IMR-90 (cell line): ENCODE measurements at regions not wholly inside any gene's neighbourhood (a gene's known extent, or its start where the extent isn't known, plus 50 kb on each side); places are given as distances from the start of the nearest gene placed in this dataset.

Experiments used
- ATAC-seq: fragments of 200-7000 bp; cut with Tn5 transposase; 2 replicates; pipeline ENCODE4 v1.9.1; 2020; ENCODE audit warnings: low read depth, mild to moderate bottlenecking, moderate library complexity
- BruUV-seq: library from RNA; stranded (reverse); fragments of 400-500 nt; replicated peaks from 2 replicates; lab custom pipeline; 2021; lab: Mats Ljungman, UMichigan
- CTCF ChIA-PET: fragments of 300-600 bp; formaldehyde crosslinking; extraction: SDS; loops from one replicate; lab custom pipeline; 2021; ENCODE audit warnings: antibody characterized with exemption; lab: Yijun Ruan, JAX
- POLR2A ChIA-PET: fragments of 300-600 bp; sonication (Branson Sonifier 250); formaldehyde crosslinking; loops from one replicate; lab custom pipeline; 2022; ENCODE audit warnings: antibody characterized with exemption; ENCODE audit not compliant: unreplicated experiment; lab: Charles Lee
- DNase-seq: peaks from one replicate; pipeline ENCODE4 v3.0.0; 2013
- H2AFZ ChIP-seq: replicated peaks from 2 replicates; pipeline ENCODE3; 2013; ENCODE audit warnings: low read length, mild to moderate bottlenecking; ENCODE audit not compliant: poor library complexity
- H2AK5ac ChIP-seq: 2 replicates; pipeline ENCODE4 v1.6.1; 2013; ENCODE audit warnings: low read depth, low read length, inconsistent platforms
- H2AK9ac ChIP-seq: replicated peaks from 2 replicates; pipeline ENCODE3; 2013; ENCODE audit warnings: mild to moderate bottlenecking, low read depth, low read length, moderate library complexity; ENCODE audit not compliant: poor library complexity
- H2BK120ac ChIP-seq: 2 replicates; pipeline ENCODE4 v1.6.1; 2013; ENCODE audit warnings: low read depth, low read length, inconsistent platforms
- H2BK15ac ChIP-seq: 3 replicates; pipeline ENCODE4 v1.6.1; 2013; ENCODE audit warnings: low read depth, low read length, inconsistent platforms
- H2BK20ac ChIP-seq: 2 replicates; pipeline ENCODE4 v1.6.1; 2013; ENCODE audit warnings: low read depth, mild to moderate bottlenecking, inconsistent platforms, low read length, moderate library complexity
- H2BK5ac ChIP-seq: 2 replicates; pipeline ENCODE4 v1.6.1; 2013; ENCODE audit warnings: mild to moderate bottlenecking, low read depth, low read length, inconsistent platforms; ENCODE audit not compliant: poor library complexity, severe bottlenecking
- H3K14ac ChIP-seq: replicated peaks from 2 replicates; pipeline ENCODE4 v1.6.1; 2013; ENCODE audit warnings: low read depth, low read length, inconsistent platforms
- H3K18ac ChIP-seq: 2 replicates; pipeline ENCODE4 v1.6.1; 2013; ENCODE audit warnings: low read depth, low read length, control low read depth
- H3K23ac ChIP-seq: 2 replicates; pipeline ENCODE4 v1.6.1; 2013; ENCODE audit warnings: low read depth, low read length, inconsistent platforms
- H3K27ac ChIP-seq: 2 replicates; pipeline ENCODE4 v1.5.1; 2013; ENCODE audit warnings: mild to moderate bottlenecking, control low read depth, low read length; ENCODE audit not compliant: insufficient read depth
- H3K27me3 ChIP-seq: 2 replicates; pipeline ENCODE4 v1.6.1; 2013; ENCODE audit warnings: low read length; ENCODE audit not compliant: control insufficient read depth, insufficient read depth
- H3K36me3 ChIP-seq: 2 replicates; pipeline ENCODE4 v1.6.1; 2013; ENCODE audit warnings: low read length, mixed read lengths; ENCODE audit not compliant: control insufficient read depth, insufficient read depth
- H3K4ac ChIP-seq: 2 replicates; pipeline ENCODE4 v1.6.1; 2013; ENCODE audit warnings: low read depth, low read length, inconsistent platforms
- H3K4me1 ChIP-seq: 2 replicates; pipeline ENCODE4 v1.6.1; 2013; ENCODE audit warnings: low read length, mixed read lengths; ENCODE audit not compliant: control insufficient read depth, insufficient read depth
- H3K4me2 ChIP-seq: 2 replicates; pipeline ENCODE4 v1.6.1; 2013; ENCODE audit warnings: low read depth, mild to moderate bottlenecking, control low read depth, low read length, moderate library complexity
- H3K4me3 ChIP-seq: 2 replicates; pipeline ENCODE4 v1.5.1; 2013; ENCODE audit warnings: low read depth, mild to moderate bottlenecking, control low read depth, low read length, moderate library complexity; ENCODE audit not compliant: insufficient read depth
- H3K56ac ChIP-seq: 2 replicates; pipeline ENCODE4 v1.6.1; 2013; ENCODE audit warnings: low read length, inconsistent platforms; ENCODE audit not compliant: insufficient read depth; ENCODE audit errors: extremely low read depth
- H3K79me1 ChIP-seq, 2 experiments: 2 replicates each; pipeline ENCODE4 v1.6.1; 2013; ENCODE audit warnings: low read length in 2 of 2, inconsistent platforms in 1 of 2, low read depth in 1 of 2
- H3K9ac ChIP-seq: 2 replicates; pipeline ENCODE4 v1.6.1; 2013; ENCODE audit warnings: low read depth, low read length, control low read depth
- H3K9me1 ChIP-seq: 2 replicates; pipeline ENCODE4 v1.6.1; 2013; ENCODE audit warnings: low read length, inconsistent platforms; ENCODE audit not compliant: insufficient read depth
- H3K9me3 ChIP-seq: 2 replicates; pipeline ENCODE4 v1.6.1; 2013; ENCODE audit warnings: low read length; ENCODE audit not compliant: control insufficient read depth, insufficient read depth
- H4K20me1 ChIP-seq: 2 replicates; pipeline ENCODE4 v1.6.1; 2013; ENCODE audit warnings: low read length, inconsistent platforms; ENCODE audit not compliant: insufficient read depth
- H4K5ac ChIP-seq: 2 replicates; pipeline ENCODE4 v1.6.1; 2013; ENCODE audit warnings: mild to moderate bottlenecking, low read depth, low read length, control low read depth
- H4K8ac ChIP-seq, 2 experiments: 2 replicates each; pipeline ENCODE4 v1.6.1; 2013; ENCODE audit warnings: low read depth in 2 of 2, low read length in 2 of 2, control low read depth in 1 of 2, inconsistent platforms in 1 of 2
- H4K91ac ChIP-seq: 2 replicates; pipeline ENCODE4 v1.6.1; 2013; ENCODE audit warnings: low read depth, low read length, inconsistent platforms; ENCODE audit not compliant: insufficient read depth
- BHLHE40 ChIP-seq: fragments of 150-350 bp; IDR thresholded peaks from 2 replicates; pipeline ENCODE4 v1.6.1; 2016; ENCODE audit warnings: mild to moderate bottlenecking, low read depth, low read length
- CEBPB ChIP-seq: IDR thresholded peaks from 2 replicates; pipeline ENCODE4 v1.6.1; 2012; ENCODE audit warnings: low read depth, low read length, improper control_type of control experiment
- CHD1 ChIP-seq: IDR thresholded peaks from 2 replicates; pipeline ENCODE4 v1.6.1; 2012; ENCODE audit warnings: low read depth, low read length, improper control_type of control experiment
- FOS ChIP-seq: fragments of 150-350 bp; IDR thresholded peaks from 2 replicates; pipeline ENCODE4 v1.6.1; 2016; ENCODE audit warnings: low read depth, low read length
- NFE2L2 ChIP-seq: fragments of 150-350 bp; IDR thresholded peaks from 2 replicates; pipeline ENCODE4 v1.6.1; 2016; ENCODE audit warnings: low read depth, mild to moderate bottlenecking, low read length
- POLR2A ChIP-seq: IDR thresholded peaks from 2 replicates; pipeline ENCODE4 v1.6.1; 2012; ENCODE audit warnings: mild to moderate bottlenecking, low read depth, low read length
- RAD21 ChIP-seq: IDR thresholded peaks from 2 replicates; pipeline ENCODE4 v1.6.1; 2012; ENCODE audit warnings: low read length, improper control_type of control experiment
- RFX5 ChIP-seq: IDR thresholded peaks from 2 replicates; pipeline ENCODE4 v1.8.0; 2012; ENCODE audit warnings: low read depth, mild to moderate bottlenecking, low read length, moderate library complexity
- SMC3 ChIP-seq: fragments of 150-350 bp; IDR thresholded peaks from 2 replicates; pipeline ENCODE4 v1.6.1; 2016; ENCODE audit warnings: low read depth, mild to moderate bottlenecking, antibody characterized with exemption, low read length, moderate library complexity
- WGBS, 2 experiments: methylation state at CpG; one replicate each; pipeline versions ENCODE4 v1.1.5 to v1.1.7; 2013; ENCODE audit warnings: missing lambda C conversion rate in 2 of 2; ENCODE audit not compliant: insufficient read length in 1 of 2; ENCODE audit errors: extremely low coverage in 2 of 2; 5-methylcytosine and 5-hydroxymethylcytosine counted together
- dilution Hi-C: fragments of 300-500 bp; cut with HindIII; formaldehyde crosslinking; loops from one replicate; pipeline ENCODE4 v1.14.3; 2018; ENCODE audit warnings: low sequenced_read_pairs; ENCODE audit not compliant: unreplicated experiment
- in situ Hi-C: fragments of 300-500 bp; cut with MboI; formaldehyde crosslinking; loops from 3 replicates; pipeline ENCODE4 v1.14.3; 2019; ENCODE audit warnings: low sequenced_read_pairs, inconsistent platforms, mixed read lengths
- intact Hi-C: fragments of 100-400 bp; cut with micrococcal nuclease; formaldehyde crosslinking; loops from 2 replicates; pipeline ENCODE4 v1.10.0; 2022
- TF ChIP-seq, protein P1 (sequence below): fragments of 150-350 bp; IDR thresholded peaks from 2 replicates; pipeline ENCODE4 v1.6.1; 2017; ENCODE audit warnings: mild to moderate bottlenecking, antibody characterized with exemption, low read length, low read depth
- TF ChIP-seq, protein P2 (sequence below): conservative IDR thresholded peaks from 2 replicates; pipeline ENCODE4 v1.5.1; 2012; ENCODE audit warnings: mild to moderate bottlenecking, low read depth, low read length, improper control_type of control experiment

DNA sequence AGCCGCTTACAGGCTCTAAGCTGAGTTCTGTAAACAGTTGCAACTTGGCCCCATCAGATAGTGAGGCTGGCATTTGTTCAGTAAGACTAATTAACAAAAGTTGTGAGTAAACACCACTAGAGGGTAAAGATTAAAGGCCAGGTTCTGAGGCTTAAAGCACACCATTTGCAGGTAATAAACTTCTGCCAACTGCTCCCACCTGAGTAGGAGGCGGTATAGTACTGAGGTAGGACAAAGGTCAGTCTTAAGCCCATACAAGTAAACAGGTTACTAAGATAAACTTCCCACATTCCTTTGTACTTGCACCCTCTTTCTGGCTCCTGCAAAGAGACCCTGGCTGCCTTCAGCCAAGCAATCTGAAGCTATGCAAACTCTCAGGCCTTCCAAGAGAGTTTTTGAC is 419.6 kb downstream of the DNAH5 start:
- DNase-seq, result no peak
- H3K56ac ChIP-seq, result no peak overlapping the region
- WGBS, 2 experiments, result 38% methylated on average over 1 of the region's 2 CpGs; no CpG with 5 or more reads in 1 of the 2 experiments
- no TSS peak for BruUV-seq
- ChIA-PET CTCF (no interaction called here), POLR2A (no interaction called here)
- H4K8ac ChIP-seq, result no peak overlapping the region
- H3K79me1 ChIP-seq, result no peaks in the 10 kb centered on the region
- H2BK20ac ChIP-seq, result no peak overlapping the region
- H3K4me3 ChIP-seq, result no peak overlapping the region
- no peak overlapping the region for H2BK15ac ChIP-seq
- H2AK5ac ChIP-seq, result no peak overlapping the region
- no peaks in the 10 kb centered on the region for H3K4me1 ChIP-seq
- H2BK120ac ChIP-seq, result no peak overlapping the region
- H4K91ac ChIP-seq, result no peak overlapping the region
- H3K9me3 ChIP-seq, result peaks cover 2% of the 10 kb centered on the region; the same call in 1 of the 2 replicates
- no peak for ATAC-seq
- H3K14ac ChIP-seq, result no peak overlapping the region
- H2AK9ac ChIP-seq, result no peak overlapping the region
- H3K4me2 ChIP-seq, result no peak overlapping the region
- H3K23ac ChIP-seq, result no peak overlapping the region
- intact Hi-C loops (no loop called here), in situ Hi-C loops (no loop called here), dilution Hi-C loops (no loop called here)
- no peak overlapping the region for H2AFZ ChIP-seq
- H3K4ac ChIP-seq, result no peak overlapping the region
- H3K27me3 ChIP-seq, result peaks cover 13% of the 10 kb centered on the region
- TF ChIP-seq BHLHE40, result no peak
- TF ChIP-seq RFX5, result no peak
- no peak for TF ChIP-seq CEBPB
- no peak for TF ChIP-seq SMC3
- TF ChIP-seq, protein P1, sequence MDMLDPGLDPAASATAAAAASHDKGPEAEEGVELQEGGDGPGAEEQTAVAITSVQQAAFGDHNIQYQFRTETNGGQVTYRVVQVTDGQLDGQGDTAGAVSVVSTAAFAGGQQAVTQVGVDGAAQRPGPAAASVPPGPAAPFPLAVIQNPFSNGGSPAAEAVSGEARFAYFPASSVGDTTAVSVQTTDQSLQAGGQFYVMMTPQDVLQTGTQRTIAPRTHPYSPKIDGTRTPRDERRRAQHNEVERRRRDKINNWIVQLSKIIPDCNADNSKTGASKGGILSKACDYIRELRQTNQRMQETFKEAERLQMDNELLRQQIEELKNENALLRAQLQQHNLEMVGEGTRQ, result no peak
- TF ChIP-seq, protein P2, sequence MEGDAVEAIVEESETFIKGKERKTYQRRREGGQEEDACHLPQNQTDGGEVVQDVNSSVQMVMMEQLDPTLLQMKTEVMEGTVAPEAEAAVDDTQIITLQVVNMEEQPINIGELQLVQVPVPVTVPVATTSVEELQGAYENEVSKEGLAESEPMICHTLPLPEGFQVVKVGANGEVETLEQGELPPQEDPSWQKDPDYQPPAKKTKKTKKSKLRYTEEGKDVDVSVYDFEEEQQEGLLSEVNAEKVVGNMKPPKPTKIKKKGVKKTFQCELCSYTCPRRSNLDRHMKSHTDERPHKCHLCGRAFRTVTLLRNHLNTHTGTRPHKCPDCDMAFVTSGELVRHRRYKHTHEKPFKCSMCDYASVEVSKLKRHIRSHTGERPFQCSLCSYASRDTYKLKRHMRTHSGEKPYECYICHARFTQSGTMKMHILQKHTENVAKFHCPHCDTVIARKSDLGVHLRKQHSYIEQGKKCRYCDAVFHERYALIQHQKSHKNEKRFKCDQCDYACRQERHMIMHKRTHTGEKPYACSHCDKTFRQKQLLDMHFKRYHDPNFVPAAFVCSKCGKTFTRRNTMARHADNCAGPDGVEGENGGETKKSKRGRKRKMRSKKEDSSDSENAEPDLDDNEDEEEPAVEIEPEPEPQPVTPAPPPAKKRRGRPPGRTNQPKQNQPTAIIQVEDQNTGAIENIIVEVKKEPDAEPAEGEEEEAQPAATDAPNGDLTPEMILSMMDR, result no peak
- TF ChIP-seq CHD1, result no peak
- TF ChIP-seq NFE2L2, result no peak
- no peak for TF ChIP-seq FOS
- no peak for TF ChIP-seq RAD21
- no peak for TF ChIP-seq POLR2A
- no peaks in the 10 kb centered on the region for H4K20me1 ChIP-seq
- H3K18ac ChIP-seq, result no peak overlapping the region
- no peak overlapping the region for H2BK5ac ChIP-seq
- H3K9ac ChIP-seq, result no peak overlapping the region
- no peaks in the 10 kb centered on the region for H3K36me3 ChIP-seq
- no peak overlapping the region for H4K5ac ChIP-seq
- H3K9me1 ChIP-seq, result no peaks in the 10 kb centered on the region
- no peak overlapping the region for H3K27ac ChIP-seq
